GM21360 (cell line): ENCODE measurements at regions not wholly inside any gene's neighbourhood (a gene's known extent, or its start where the extent isn't known, plus 50 kb on each side); places are given as distances from the start of the nearest gene placed in this dataset.
"Not testable (repeated sequence)": the region's sequence is repeated elsewhere in the genome, so short reads cannot be mapped to it uniquely, and the experiment has no call there.

Experiments used
- ATAC-seq: cut with Tn5 transposase; IDR thresholded peaks from one replicate; pipeline ENCODE4 v1.9.1; 2021; ENCODE audit warnings: mild to moderate bottlenecking, moderate library complexity; ENCODE audit not compliant: unreplicated experiment

DNA sequence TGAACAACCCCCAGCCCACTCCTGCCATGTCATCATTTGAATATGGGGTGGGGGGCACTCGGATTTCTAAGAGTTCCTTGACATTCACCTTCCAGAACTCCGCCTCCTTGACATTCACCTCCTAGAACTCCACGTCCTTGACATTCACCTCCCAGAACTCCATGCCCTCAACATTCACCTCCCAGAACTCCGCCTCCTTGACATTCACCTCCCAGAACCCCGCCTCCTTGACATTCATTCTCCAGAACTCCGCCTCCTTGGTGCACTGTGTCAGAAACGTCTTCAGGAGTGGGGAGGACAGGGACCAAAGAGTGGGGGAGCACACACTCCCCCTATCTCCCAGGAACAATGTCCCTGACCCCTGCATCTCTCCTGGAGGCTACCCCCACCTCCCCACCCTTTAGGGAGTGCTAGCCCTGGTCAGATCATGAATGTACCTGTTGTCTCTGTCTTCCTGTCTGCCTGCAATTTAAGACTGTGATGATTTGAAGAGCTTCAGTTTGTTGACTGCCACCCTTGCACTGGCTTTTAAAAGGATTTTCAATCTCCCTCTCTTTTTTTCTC, 110.1 kb downstream of the NPTX2 start:
- ATAC-seq = no peak

DNA sequence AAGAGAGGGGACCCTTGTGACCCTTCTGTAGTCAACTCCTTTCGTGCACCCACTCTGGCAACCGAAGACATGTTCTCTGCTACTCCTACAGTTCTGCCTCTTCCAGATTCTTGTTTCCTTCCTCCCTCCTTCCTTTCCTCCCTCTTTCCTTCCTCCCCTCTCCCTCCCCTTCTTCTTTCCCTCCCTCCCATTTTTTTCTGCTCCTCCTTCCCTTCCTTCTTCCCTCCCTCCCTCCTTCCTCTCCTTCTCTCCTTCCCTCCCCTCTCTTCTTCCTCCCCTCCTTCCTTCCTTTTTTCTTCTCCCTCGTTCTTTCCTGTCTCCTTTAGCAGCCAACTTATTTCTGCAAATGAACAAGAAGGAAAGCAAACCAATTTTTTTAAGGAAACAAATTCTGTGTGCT, 111.5 kb downstream of the NPTX2 start:
- ATAC-seq = no peak

DNA sequence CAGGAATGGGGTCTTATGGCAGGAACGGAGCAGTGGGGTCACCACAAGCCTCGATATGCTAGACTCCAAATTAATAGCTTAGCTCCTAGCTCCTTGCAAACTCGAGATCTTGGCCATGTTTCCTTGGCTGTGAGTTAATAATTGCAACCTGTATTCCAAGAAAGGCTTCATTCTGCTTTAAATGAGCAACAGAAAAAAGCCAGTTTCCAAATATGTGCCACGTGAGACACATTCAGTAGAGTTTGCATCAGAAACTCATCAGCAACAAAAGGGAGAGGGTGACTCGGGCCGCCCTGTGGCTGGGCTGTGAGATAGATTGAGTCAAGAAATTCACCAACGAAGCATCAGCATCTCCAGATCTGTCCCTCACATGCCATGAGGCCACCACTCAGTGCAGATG, 112.0 kb downstream of the NPTX2 start:
- no peak for ATAC-seq

DNA sequence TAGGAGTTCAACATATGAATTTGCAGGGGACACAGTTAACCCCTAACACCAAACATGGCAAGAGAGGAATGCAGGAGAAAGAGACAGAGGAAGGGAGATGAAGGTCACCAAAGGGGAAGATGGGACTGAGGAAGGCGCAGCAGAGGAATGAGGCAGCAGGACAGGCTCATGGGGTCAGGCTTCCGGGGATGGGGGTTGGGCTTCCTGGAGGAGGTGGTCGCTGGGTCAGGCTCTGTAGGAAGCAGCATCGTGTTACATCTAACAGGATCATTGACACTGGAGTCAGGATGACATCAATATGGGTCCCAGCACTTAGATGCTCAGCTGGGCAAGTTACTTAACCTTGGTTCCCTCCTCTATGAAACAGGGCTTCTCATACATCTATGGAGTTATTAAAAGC, 113.2 kb downstream of the NPTX2 start:
- no peak for ATAC-seq

DNA sequence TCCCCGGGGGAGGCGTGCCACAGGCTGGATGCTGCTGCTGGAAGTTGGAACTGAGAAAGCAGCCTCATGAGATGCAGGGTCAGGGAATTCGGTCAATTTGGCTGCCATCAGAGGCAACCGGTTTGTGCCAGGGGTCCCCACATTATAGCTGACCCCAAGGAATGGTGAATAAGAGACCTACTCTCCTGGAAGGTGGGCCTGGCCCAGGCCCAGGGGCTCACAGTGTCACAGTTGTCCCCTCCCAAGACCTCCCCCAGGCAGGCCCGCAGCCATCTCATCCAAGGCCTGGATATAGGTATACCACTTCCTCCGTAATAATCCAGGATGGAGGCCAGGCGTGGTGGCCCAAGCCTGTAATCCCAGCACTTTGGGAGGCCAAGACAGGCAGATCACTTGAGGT, 114.6 kb downstream of the NPTX2 start:
- no peak for ATAC-seq

DNA sequence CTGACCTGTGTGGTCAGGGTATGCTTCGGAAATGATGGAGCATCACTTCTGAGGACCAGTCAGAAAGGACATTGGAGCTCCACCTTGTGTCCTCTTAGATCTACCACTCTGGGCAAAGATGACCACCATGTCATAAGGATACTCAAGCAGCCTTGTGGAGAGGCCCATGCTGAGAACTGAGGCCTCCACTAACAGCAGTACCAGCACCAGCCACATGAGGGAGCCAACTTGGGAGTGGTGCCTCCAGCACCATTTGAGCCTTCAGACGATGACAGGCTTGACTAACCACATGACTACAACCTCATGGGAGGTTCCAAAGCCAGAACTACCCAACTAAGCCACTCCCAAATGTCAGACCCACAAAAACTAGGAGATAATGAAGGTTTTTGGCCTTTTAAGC, 116.0 kb downstream of the NPTX2 start:
- ATAC-seq = peak; percentile 60

DNA sequence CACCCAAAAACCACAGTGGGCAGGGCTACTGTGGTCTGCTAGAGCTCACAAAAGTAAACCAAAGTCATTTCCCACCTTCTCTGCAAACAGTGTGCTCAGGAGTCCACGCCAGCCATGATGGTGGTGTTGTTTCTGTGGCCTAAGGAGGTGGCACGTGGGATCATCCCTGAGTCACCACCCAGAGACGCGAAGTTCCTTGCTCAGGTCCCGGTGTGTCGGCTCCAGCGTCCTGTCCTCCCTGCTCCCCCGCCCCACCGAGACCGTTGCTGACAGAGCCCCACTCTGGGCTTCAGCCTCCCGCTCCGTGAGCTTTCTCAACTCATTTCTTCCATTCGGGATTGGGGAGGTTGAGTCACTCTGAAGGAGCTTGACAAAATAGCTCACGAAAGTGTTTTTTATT, 118.7 kb downstream of the NPTX2 start:
- no peak for ATAC-seq

DNA sequence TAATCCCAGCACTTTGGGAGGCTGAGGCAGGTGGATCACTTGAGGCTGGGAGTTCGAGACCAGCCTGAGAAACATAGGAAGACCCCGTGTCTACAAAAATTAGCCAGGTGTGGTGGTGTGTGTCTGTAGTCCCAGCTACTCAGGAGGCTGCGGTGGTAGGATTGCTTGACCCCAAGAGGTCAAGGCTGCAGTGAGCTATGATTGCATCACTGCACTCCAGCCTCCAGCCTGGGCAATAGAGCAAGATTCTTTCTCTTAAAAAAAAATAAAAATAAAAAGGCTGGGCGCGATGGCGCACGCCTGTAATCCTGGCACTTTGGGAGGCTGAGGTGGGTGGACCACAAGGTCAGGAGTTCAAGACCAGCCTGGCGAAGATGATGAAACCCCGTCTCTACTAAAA, 119.4 kb downstream of the NPTX2 start:
- not testable (repeated sequence) for ATAC-seq

DNA sequence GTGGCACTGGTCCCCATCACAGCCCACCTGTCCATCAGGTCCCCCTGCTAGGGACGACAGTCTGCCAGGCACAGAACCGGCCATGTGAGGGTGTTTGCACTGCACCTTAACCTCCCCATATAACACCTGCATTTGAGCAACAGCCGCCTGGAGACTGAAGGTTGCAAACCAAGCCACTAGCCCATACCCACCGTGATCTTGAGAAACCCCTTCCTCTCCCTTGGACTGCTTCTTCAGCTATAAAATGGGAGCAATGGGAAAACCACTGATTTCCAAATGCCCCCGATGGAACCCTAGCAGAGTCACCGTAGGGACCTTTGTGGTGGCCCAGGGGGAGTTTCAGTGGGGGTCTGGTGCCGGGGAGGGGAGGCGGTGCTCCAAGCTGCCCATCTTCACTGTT, 120.1 kb downstream of the NPTX2 start:
- ATAC-seq = no peak

DNA sequence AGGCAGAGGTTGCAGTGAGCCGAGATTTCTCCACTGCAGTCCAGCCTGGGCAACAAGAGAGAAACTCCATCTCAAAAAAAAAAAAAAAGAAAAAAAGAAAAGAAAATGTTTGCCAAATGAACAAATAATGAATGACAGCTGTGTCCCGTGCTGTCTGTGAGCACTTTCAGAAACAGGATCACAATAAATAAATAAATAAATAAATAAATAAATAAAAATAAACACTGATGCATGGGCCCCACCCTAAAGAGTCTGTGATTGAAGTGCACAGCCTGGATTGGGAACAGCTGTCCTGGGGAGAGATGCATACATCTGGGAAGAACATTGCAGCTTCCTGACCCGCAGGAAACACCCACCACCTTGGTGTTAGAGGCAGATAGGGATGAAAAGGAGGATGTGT, 123.6 kb downstream of the NPTX2 start:
- ATAC-seq = no peak

DNA sequence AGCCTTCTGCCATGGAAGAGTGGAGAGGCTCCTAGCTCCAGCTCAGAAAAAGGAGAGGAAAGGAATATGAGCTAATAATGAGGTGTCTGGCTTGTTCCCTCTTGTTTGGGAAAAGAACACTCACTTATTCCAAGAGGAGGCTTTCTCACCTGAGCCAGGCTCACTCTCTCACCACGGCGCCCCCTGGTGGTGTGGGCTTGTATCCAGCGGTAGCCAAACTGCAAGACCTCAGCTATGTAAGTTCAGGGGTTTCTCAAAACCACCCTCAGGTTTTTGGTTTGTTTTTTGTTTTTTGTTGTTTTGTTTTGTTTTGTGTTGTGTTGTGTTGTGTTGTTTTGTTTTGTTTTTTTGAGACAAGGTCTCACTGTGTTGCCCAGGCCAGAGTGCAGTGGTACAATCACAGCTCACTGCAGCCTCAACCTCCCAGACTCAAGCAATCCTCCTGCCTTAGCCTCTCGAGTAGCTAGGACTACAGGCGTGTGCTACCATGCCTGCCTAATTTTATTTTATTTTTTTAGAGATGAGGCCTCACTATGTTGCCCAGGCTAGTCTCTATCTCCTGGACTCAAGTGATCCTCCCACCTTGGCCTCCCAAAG, 124.0 kb downstream of the TMEM130 start:
- ATAC-seq = no peak

DNA sequence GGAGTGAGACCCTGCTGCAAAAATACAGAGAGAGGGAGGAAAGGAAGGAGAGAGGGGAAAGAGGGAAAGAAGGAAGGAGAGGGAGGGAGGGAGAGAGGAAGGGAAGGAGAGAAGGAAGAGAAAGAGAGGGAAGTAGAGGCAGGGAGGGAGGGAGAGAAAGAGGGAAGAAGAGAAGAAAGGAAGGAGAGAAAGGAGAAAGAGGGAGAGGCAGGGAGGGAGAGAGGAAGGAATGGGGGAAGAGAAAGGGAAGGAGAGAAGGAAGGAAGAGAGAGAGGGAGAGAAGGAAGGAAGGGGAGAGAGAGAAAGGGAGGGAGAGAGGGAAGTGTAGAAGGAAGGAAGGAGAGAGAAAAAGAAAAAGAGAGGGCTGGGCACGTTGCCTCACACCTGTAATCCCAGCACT, 121.7 kb downstream of the TMEM130 start:
- ATAC-seq = no peak

DNA sequence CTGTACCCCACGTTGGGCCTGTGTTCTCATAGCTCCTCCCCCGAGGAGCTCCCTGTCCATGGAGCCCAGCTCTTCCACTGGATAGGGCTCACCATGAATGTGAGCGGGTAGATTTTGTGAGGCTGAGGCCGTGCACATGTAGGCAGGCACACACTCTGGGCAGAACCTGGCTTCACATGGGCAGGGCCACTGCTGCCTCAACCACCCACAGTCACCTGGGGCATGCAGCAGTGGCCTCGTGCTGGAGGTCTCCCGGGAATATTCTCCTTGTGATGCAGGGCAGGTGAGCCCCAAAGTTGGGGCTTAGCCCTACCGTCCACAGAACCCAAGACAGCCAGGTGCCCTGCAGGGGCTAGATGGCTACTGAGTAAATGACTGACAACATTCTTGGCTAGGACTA, 116.6 kb downstream of the TMEM130 start:
- no peak for ATAC-seq

DNA sequence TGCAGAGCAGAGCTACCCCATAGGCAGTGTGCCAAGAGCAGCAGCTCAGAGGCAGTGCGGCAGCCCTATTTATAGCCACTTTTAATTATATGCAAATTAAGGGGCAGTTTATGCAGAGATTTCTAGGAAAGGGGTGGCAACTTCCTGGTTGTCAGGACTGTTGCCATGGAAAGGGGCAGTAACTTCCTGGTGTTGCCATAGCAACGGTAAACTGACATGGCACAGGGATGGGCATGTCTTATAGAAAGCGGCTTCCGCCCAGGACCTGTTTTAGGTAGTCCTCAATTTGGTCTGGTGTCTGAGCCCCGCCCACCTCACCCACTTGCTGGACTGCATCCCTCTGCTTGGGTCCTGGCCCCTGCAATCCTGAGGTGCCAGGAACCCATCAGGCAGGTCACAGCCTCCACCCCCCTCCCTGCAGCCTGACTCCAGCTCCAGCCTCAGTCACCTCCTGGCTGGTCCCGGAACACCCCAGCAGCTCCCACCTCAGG, 115.8 kb downstream of the TMEM130 start:
- no peak for ATAC-seq

DNA sequence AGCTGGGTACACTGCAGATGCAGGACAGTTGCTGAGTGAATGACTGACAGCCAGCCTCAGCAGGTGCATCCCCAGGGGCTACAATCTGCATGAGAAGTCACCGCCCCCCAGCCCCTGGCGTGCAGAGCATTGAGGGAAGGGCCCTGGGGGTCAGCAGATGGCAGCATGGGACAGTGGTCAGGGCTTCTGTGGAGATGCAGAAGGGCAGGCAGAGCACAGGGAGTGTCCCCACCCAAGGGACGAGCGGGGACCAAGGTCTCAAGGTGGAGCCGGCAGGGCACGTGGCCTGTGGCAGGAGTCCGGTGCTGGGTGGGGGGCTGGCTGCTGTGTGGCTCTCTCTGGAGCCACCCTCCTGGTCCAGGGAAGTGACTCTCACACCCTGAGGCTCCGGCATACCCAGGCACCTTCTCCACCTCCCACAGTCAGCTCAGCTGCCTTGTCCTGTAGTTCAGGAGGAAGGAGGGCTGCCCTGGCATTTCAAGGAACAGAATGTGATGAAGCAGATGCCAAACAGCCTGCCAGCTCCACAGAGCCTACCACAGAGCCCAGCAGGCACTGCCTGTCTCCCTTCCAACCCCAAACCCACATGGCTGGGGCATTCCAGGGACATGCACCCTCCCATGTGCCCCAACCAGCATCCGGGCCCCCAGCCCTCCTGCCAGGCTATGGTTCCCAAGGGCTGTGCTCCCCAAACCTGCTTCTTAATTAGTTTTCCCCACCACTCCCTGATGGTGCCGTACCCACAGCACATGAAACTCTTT, 114.5 kb downstream of the TMEM130 start:
- no peak for ATAC-seq

DNA sequence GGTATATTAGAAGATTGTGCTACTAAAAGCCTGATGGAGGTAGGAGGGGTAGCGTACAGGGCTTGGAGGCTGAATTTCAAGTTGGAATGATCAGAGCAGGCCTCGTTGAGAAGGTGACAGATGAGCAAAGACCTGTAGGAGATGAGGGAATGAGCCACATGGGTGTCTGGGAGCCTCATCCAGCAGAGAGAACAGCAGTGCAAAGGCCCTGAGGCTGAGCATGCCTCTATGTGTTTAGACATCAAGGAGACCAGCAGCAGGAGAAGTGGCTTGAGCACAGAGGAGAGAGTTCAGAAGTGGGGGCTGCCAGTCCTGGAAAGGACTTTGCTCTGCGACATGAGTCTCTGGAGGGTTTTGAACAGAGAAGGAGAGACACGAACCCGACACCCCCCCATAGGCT, 111.7 kb downstream of the TMEM130 start:
- no peak for ATAC-seq

DNA sequence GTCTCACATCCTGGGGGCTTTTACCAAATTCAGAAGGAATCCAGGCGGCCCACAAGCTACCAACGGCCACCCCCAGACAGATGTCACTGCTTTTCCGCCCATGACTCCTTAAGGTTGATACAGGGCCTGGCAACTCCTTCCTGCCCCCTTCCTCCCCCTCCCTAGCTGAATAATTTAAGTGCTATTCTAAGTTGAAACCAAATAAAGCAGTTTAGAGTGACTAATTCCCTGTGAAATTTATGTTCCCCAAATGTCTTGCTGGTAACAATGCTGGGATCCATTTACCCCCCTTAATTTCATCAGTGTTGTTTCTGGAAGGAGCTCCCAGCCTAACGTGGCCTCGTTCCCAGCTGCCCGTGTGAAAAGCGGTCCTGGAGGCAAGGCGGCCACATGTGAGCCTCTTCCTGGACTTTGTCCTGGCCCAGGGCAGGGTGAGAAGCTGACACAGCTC, 109.6 kb downstream of the TMEM130 start:
- ATAC-seq = no peak

DNA sequence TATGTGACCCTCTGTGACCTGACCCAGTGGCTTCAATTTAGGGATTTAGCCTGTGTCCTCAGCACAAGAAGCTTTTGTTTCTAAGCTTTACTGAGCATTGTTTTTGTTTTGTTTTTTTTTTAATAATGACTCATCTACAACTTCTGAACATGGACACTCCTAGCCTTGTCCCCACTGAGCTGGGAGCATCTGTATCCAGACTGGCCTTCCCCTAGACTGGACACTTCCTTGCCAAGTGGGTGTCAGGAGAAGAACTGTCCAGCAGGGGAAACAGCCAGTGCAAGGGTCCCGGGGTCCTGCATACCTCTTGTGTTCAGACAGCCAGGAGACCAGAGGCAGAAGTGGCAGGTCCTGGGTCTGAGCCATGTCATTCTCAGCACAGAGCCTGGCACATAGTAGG, 108.6 kb downstream of the TMEM130 start:
- ATAC-seq = no peak

DNA sequence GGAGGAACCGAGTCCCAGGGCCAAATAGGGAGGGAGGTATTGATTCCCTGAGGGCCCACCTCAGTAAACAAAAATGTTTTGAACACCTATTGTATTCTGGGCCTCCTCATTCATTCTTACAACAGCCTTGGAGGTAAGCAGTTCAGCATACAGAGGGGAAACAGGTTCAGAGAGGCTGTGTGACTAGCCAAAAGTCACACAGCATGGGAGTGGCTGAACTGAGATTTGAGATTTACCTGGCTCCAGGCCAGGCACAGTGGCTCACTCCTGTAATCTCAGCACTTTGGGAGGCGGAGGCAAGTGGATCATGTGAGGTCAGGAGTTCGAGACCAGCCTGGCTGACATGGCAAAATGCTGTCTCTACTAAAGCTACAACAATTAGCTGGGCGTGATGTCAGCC, 107.2 kb downstream of the TMEM130 start:
- ATAC-seq = no peak

DNA sequence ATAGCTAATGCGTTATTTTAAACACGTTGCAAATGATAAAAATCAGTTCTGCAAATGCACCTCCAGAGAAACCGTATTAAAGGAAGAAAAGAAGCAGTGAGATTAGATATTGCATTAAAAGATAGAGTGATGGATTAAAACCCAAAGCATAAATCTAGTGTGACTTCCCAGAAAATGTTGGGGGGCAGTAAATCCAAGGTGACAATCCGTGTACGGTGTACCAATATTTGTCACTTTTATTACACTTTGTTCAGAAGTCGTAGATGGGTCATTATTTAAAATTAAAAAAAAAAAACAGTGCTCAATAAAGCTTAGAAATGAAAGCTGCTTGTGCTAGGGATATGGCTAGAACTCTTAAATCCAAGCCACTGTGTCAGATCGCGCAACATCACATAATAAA, 106.4 kb downstream of the TMEM130 start:
- ATAC-seq = no peak

DNA sequence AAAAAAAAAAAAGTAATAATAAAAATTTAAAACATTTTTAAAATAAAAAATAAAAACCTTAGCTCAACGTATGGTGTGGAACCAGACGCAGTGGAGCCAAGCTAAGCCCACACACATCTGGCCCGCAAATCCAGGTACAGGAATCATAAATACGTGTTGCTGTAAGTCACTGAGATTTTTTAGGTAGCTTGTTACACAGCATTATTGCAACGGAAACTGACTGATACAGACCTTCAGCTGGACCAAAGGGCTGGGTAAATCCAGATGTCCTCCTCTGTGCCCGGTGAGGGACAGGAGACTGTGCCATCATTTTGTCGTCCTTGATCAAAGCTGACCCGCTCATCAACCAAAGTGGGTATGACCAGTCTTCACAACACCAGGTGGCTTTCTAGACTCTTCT, 104.9 kb downstream of the TMEM130 start:
- no peak for ATAC-seq

DNA sequence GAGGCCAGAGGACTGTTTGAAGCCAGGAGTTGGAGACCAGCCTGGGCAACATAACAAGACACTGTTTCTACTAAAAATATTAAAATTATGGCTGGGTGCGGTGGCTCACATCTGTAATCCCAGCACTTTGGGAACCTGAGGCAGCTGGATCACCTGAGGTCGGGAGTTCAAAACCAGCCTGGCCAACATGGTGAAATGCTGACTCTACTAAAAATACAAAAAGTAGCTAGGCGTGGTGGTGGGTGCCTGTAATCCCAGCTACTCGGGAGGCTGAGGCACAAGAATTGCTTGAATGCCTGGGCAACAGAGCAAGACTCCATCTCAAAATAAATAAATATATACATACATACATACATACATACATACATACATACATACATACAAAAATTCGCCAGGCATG, 99.7 kb downstream of the TMEM130 start:
- ATAC-seq = not testable (repeated sequence)
